Lower lobe of right lung (tissue), 2 donors: ENCODE measurements at regions not wholly inside any gene's neighbourhood (a gene's known extent, or its start where the extent isn't known, plus 50 kb on each side); places are given as distances from the start of the nearest gene placed in this dataset.

Experiments used
- ATAC-seq, 2 donors: fragments of 200-7000 bp; cut with Tn5 transposase; one replicate each; pipeline ENCODE4 v1.9.1; 2020 to 2022; ENCODE audit warnings: mild to moderate bottlenecking in 2 of 2, moderate library complexity in 2 of 2
- DNase-seq: peaks from one replicate; pipeline ENCODE4 v3.0.0-alpha.2; 2020
- H3K27ac ChIP-seq: fragments of 200-600 bp; one replicate; pipeline ENCODE4 v1.8.0; 2022
- H3K27me3 ChIP-seq: fragments of 200-600 bp; one replicate; pipeline ENCODE4 v1.8.0; 2022; ENCODE audit warnings: low read depth
- H3K36me3 ChIP-seq: fragments of 200-600 bp; one replicate; pipeline ENCODE4 v1.8.0; 2022; ENCODE audit warnings: mild to moderate bottlenecking
- H3K4me1 ChIP-seq: fragments of 200-600 bp; one replicate; pipeline ENCODE4 v1.8.0; 2022
- H3K4me3 ChIP-seq: fragments of 200-600 bp; one replicate; pipeline ENCODE4 v1.8.0; 2022; ENCODE audit warnings: mild to moderate bottlenecking
- H3K9me3 ChIP-seq: fragments of 200-600 bp; one replicate; pipeline ENCODE4 v1.8.0; 2022
- CTCF ChIP-seq: fragments of 200-600 bp; IDR thresholded peaks from one replicate; pipeline ENCODE4 v1.8.0; 2022; ENCODE audit warnings: antibody characterized with exemption, mild to moderate bottlenecking
- intact Hi-C: fragments of 100-400 bp; cut with DNase I; formaldehyde crosslinking; loops from one replicate; pipeline ENCODE4 v1.11.0; 2022
- donor health status: DM: no; HTN: yes; CAD: no; lungs with severe emphysema.

- Histone ChIP-seq H3K4me3 (no peak overlapping the region), H3K27ac (no peak overlapping the region), H3K4me1 (no peaks in the 10 kb centered on the region), H3K9me3 (no peaks in the 10 kb centered on the region), H3K27me3 (no peaks in the 10 kb centered on the region), H3K36me3 (no peaks in the 10 kb centered on the region)
- ATAC-seq (no peak), DNase-seq (no peak)
- intact Hi-C loops = no loop called here
- no peak for TF ChIP-seq CTCF
Observed at GRCh38 chr12:28683366-28683765, 465.7 kb upstream of the FAR2 start.

- H3K27ac ChIP-seq = no peak overlapping the region
- no peak for TF ChIP-seq CTCF
- no peaks in the 10 kb centered on the region for H3K9me3 ChIP-seq
- H3K27me3 ChIP-seq = no peaks in the 10 kb centered on the region
- intact Hi-C loops = no loop called here
- H3K36me3 ChIP-seq = no peaks in the 10 kb centered on the region
- no peaks in the 10 kb centered on the region for H3K4me1 ChIP-seq
- no peak for ATAC-seq
- H3K4me3 ChIP-seq = no peak overlapping the region
- DNase-seq = no peak
Observed at GRCh38 chr12:28689398-28690175, 459.5 kb upstream of the FAR2 start.

- ATAC-seq = no peak
- Histone ChIP-seq H3K9me3 (no peaks in the 10 kb centered on the region), H3K27me3 (no peaks in the 10 kb centered on the region), H3K4me1 (no peaks in the 10 kb centered on the region), H3K4me3 (no peak overlapping the region), H3K36me3 (no peaks in the 10 kb centered on the region), H3K27ac (no peak overlapping the region)
- TF ChIP-seq CTCF = no peak
- intact Hi-C loops = no loop called here
- no peak for DNase-seq
Observed at GRCh38 chr12:28693565-28694219, 455.4 kb upstream of the FAR2 start.

GRCh38 chr12:28698553-28698952, 450.5 kb upstream of the FAR2 start:
- TF ChIP-seq CTCF = no peak
- Histone ChIP-seq H3K27ac (no peak overlapping the region), H3K27me3 (no peaks in the 10 kb centered on the region), H3K36me3 (no peaks in the 10 kb centered on the region), H3K4me1 (no peaks in the 10 kb centered on the region), H3K4me3 (no peak overlapping the region), H3K9me3 (no peaks in the 10 kb centered on the region)
- intact Hi-C loops = no loop called here
- no peak for ATAC-seq
- DNase-seq = no peak

GRCh38 chr12:28699029-28699428, 450.0 kb upstream of the FAR2 start:
- no peaks in the 10 kb centered on the region for H3K36me3 ChIP-seq
- no peak overlapping the region for H3K4me3 ChIP-seq
- H3K4me1 ChIP-seq = no peaks in the 10 kb centered on the region
- no peaks in the 10 kb centered on the region for H3K9me3 ChIP-seq
- intact Hi-C loops = no loop called here
- DNase-seq (no peak), ATAC-seq (no peak)
- H3K27me3 ChIP-seq = no peaks in the 10 kb centered on the region
- TF ChIP-seq CTCF = no peak
- no peak overlapping the region for H3K27ac ChIP-seq
